ENCODE measurements at regions not wholly inside any gene's neighbourhood (a gene's known extent, or its start where the extent isn't known, plus 50 kb on each side); places are given as distances from the start of the nearest gene placed in this dataset.

GRCh38 chr5:8062521-8062920 is 193.6 kb downstream of the MTRR start:
- TF ChIP-seq TAF1 (IDR thresholded peaks at IDR 0.05; ENCODE audit: borderline replicate concordance, low read depth, low read length) (no peak), POLR2A (IDR thresholded peaks at IDR 0.05; ENCODE audit: low read depth, low read length) (no peak)
